GM23338 (cell line): ENCODE measurements at regions not wholly inside any gene's neighbourhood (a gene's known extent, or its start where the extent isn't known, plus 50 kb on each side); places are given as distances from the start of the nearest gene placed in this dataset.

Source experiments
- CTCF ChIP-seq, 2 experiments: fragments of 200-600 bp in 1 of 2; sonication (generic) in 1 of 2; conservative IDR thresholded peaks; 2 replicates each; pipeline versions ENCODE4 v1.5.1 to v1.6.1; 2016 to 2017; ENCODE audit warnings: antibody characterized with exemption in 2 of 2, low read depth in 2 of 2, mild to moderate bottlenecking in 2 of 2, moderate library complexity in 1 of 2
- ETS1 ChIP-seq: IDR thresholded peaks from 2 replicates; pipeline ENCODE4 v1.6.1; 2016; ENCODE audit warnings: antibody characterized with exemption
- EZH2 ChIP-seq: fragments of 200-600 bp; sonication (generic); IDR thresholded peaks from one replicate; pipeline ENCODE4 v1.8.0; 2017; ENCODE audit warnings: antibody characterized with exemption, mild to moderate bottlenecking, low read depth; ENCODE audit not compliant: unreplicated experiment
- EZH2phosphoT487 ChIP-seq: fragments of 200-600 bp; sonication (generic); IDR thresholded peaks from one replicate; pipeline ENCODE4 v1.8.1; 2018; ENCODE audit warnings: antibody characterized with exemption; ENCODE audit not compliant: unreplicated experiment
- POLR2AphosphoS5 ChIP-seq: IDR thresholded peaks from 2 replicates; pipeline ENCODE4 v1.6.1; 2016; ENCODE audit warnings: antibody characterized with exemption, low read depth
- STAT1 ChIP-seq: IDR thresholded peaks from one replicate; pipeline ENCODE4 v1.6.1; 2016; ENCODE audit warnings: antibody characterized with exemption; ENCODE audit not compliant: unreplicated experiment
- ZNF114 ChIP-seq: fragments of 250-450 bp; sonication (Bioruptor Pico); IDR thresholded peaks from 2 replicates; pipeline ENCODE4 v1.5.0; 2020; ENCODE audit warnings: mild to moderate bottlenecking, moderate library complexity
- ZNF331 ChIP-seq: fragments of 250-450 bp; sonication (Bioruptor Pico); IDR thresholded peaks from 2 replicates; pipeline ENCODE4 v1.5.0; 2020; ENCODE audit warnings: low read depth, mild to moderate bottlenecking, moderate library complexity
- TF ChIP-seq, protein P1 (sequence below): IDR thresholded peaks from one replicate; pipeline ENCODE4 v1.6.1; 2018; ENCODE audit warnings: antibody characterized with exemption; ENCODE audit not compliant: unreplicated experiment

- TF ChIP-seq STAT1 (no peak), CTCF (conservative IDR thresholded peaks at IDR 0.05; ENCODE audit: low read depth in 2 of 2) (peak in 1 of 2 experiments; percentile 53; a peak in 2 of 4 replicates), EZH2phosphoT487 (no peak), POLR2AphosphoS5 (no peak), ETS1 (no peak), EZH2 (no peak), ZNF331 (CRISPR knock-in tag) (no peak), ZNF114 (no peak)
- TF ChIP-seq, protein P1, sequence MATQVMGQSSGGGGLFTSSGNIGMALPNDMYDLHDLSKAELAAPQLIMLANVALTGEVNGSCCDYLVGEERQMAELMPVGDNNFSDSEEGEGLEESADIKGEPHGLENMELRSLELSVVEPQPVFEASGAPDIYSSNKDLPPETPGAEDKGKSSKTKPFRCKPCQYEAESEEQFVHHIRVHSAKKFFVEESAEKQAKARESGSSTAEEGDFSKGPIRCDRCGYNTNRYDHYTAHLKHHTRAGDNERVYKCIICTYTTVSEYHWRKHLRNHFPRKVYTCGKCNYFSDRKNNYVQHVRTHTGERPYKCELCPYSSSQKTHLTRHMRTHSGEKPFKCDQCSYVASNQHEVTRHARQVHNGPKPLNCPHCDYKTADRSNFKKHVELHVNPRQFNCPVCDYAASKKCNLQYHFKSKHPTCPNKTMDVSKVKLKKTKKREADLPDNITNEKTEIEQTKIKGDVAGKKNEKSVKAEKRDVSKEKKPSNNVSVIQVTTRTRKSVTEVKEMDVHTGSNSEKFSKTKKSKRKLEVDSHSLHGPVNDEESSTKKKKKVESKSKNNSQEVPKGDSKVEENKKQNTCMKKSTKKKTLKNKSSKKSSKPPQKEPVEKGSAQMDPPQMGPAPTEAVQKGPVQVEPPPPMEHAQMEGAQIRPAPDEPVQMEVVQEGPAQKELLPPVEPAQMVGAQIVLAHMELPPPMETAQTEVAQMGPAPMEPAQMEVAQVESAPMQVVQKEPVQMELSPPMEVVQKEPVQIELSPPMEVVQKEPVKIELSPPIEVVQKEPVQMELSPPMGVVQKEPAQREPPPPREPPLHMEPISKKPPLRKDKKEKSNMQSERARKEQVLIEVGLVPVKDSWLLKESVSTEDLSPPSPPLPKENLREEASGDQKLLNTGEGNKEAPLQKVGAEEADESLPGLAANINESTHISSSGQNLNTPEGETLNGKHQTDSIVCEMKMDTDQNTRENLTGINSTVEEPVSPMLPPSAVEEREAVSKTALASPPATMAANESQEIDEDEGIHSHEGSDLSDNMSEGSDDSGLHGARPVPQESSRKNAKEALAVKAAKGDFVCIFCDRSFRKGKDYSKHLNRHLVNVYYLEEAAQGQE: no peak
Observed at GRCh38 chr18:7488571-7488970, 78.5 kb upstream of the PTPRM start.
